SH-SY5Y (cell line): ENCODE measurements at regions not wholly inside any gene's neighbourhood (a gene's known extent, or its start where the extent isn't known, plus 50 kb on each side); places are given as distances from the start of the nearest gene placed in this dataset.

Experiments
- GATA2 ChIP-seq: IDR thresholded peaks from 2 replicates; pipeline ENCODE4 v1.6.1; 2011; ENCODE audit warnings: mild to moderate bottlenecking, low read depth, low read length
- GATA3 ChIP-seq: IDR thresholded peaks from 2 replicates; pipeline ENCODE4 v1.6.1; 2011; ENCODE audit warnings: low read depth, mild to moderate bottlenecking, low read length, moderate library complexity

DNA sequence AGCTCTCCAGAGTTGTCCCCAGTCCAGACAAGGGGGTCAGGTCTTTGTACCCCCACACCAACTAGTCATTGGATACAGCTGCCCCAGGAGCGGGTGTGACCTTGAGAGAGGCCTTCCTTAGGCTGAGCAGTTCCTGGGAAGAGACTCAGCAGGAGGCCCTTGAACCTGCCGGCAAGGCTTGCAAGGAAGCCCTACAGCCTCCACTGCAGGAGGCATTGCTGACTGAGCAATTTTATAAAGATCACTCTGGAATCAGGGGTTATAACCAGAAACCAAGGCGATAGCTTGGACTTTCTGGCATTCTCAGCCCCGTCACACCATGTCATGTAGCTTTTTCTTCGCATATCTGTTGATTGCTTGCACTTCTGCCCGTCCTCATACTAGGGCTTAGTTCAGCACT lies 291.3 kb upstream of the CRY1 start:
- no peak for TF ChIP-seq GATA3
- TF ChIP-seq GATA2 = no peak
